ENCODE measurements at regions not wholly inside any gene's neighbourhood (a gene's known extent, or its start where the extent isn't known, plus 50 kb on each side); places are given as distances from the start of the nearest gene placed in this dataset.
"Not testable (repeated sequence)": the region's sequence is repeated elsewhere in the genome, so short reads cannot be mapped to it uniquely, and the experiment has no call there.

DNA sequence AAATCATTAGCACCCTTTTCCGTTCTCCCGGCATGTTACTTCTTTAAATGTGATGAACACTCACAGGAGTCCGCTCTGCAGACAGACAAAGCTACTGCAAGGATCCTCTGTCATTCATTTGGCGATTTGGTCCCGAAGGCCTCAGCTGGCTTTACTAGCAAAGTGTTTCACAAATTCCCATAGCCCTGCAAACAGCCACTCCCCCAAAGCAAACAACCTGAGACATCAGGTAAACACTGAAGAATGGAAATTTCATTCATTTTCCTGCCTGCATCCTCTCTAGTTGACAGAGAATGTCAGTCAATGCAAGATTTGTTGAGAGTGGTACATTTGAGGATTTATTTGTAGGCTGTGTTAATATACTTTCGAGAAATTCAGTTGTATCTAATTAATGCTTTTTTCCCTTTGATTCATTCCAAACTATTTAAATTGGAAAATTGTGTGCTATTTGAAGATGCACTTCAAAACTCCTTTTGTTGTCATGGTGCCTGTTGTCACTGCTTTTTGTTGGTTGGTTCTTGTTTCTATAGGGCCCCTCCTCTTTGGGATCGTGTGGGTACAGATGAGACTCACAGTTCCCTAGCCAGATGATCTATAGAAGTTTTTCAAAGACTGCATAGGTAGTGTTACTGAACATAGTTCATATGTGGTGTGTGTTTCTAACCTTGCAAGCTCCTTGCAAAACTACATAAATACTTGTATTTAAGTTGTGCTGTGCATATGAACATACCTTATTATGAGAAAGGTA lies 215.7 kb upstream of the PLGLB2 start:
- not testable (repeated sequence) for TF ChIP-seq POLR2AphosphoS5, POLR2A (IDR thresholded peaks at IDR 0.05)
- TF ChIP-seq, protein P1, sequence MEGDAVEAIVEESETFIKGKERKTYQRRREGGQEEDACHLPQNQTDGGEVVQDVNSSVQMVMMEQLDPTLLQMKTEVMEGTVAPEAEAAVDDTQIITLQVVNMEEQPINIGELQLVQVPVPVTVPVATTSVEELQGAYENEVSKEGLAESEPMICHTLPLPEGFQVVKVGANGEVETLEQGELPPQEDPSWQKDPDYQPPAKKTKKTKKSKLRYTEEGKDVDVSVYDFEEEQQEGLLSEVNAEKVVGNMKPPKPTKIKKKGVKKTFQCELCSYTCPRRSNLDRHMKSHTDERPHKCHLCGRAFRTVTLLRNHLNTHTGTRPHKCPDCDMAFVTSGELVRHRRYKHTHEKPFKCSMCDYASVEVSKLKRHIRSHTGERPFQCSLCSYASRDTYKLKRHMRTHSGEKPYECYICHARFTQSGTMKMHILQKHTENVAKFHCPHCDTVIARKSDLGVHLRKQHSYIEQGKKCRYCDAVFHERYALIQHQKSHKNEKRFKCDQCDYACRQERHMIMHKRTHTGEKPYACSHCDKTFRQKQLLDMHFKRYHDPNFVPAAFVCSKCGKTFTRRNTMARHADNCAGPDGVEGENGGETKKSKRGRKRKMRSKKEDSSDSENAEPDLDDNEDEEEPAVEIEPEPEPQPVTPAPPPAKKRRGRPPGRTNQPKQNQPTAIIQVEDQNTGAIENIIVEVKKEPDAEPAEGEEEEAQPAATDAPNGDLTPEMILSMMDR (IDR thresholded peaks at IDR 0.05) = not testable (repeated sequence)
